GM23338 (cell line): ENCODE measurements at regions not wholly inside any gene's neighbourhood (a gene's known extent, or its start where the extent isn't known, plus 50 kb on each side); places are given as distances from the start of the nearest gene placed in this dataset.

Experiments used
- ATAC-seq: fragments of 200-7000 bp; cut with Tn5 transposase; 3 replicates; pipeline ENCODE4 v1.9.1; 2020
- DNase-seq: peaks from one replicate; pipeline ENCODE4 v3.0.0-alpha.2; 2015; ENCODE audit warnings: low spot score
- H2AFZ ChIP-seq: fragments of 200-600 bp; sonication (generic); 2 replicates; pipeline ENCODE4 v1.8.0; 2016; ENCODE audit warnings: antibody characterized with exemption, mild to moderate bottlenecking, moderate library complexity
- H3F3A ChIP-seq: fragments of 200-600 bp; sonication (generic); replicated peaks from 2 replicates; pipeline ENCODE4 v1.8.0; 2017; ENCODE audit warnings: antibody characterized with exemption, mixed run types, low read depth
- H3K27ac ChIP-seq: fragments of 200-600 bp; sonication (generic); 2 replicates; pipeline ENCODE4 v1.6.1; 2016; ENCODE audit warnings: low read depth
- H3K27me3 ChIP-seq: fragments of 200-600 bp; sonication (generic); 2 replicates; pipeline ENCODE4 v1.8.0; 2016; ENCODE audit warnings: mild to moderate bottlenecking, mixed run types, moderate library complexity; ENCODE audit not compliant: insufficient read depth
- H3K36me3 ChIP-seq: fragments of 200-600 bp; sonication (generic); 2 replicates; pipeline ENCODE4 v1.8.0; 2016; ENCODE audit warnings: mild to moderate bottlenecking; ENCODE audit not compliant: insufficient read depth
- H3K4me1 ChIP-seq: fragments of 200-600 bp; sonication (generic); 2 replicates; pipeline ENCODE4 v1.8.0; 2016; ENCODE audit warnings: mild to moderate bottlenecking, moderate library complexity; ENCODE audit not compliant: insufficient read depth
- H3K4me2 ChIP-seq: fragments of 200-600 bp; sonication (generic); 2 replicates; pipeline ENCODE4 v1.7.1; 2017; ENCODE audit warnings: mixed run types
- H3K4me3 ChIP-seq: fragments of 200-600 bp; sonication (generic); 2 replicates; pipeline ENCODE4 v1.6.1; 2016; ENCODE audit warnings: mixed run types
- H3K79me2 ChIP-seq: fragments of 200-600 bp; sonication (generic); replicated peaks from 2 replicates; pipeline ENCODE4 v1.8.0; 2017; ENCODE audit warnings: mild to moderate bottlenecking; ENCODE audit not compliant: insufficient read depth
- H3K9me2 ChIP-seq: fragments of 200-600 bp; sonication (generic); 2 replicates; pipeline ENCODE4 v1.8.0; 2017; ENCODE audit not compliant: insufficient read depth
- H4K20me1 ChIP-seq: fragments of 200-600 bp; sonication (generic); replicated peaks from 2 replicates; pipeline ENCODE4 v1.8.0; 2017; ENCODE audit warnings: mild to moderate bottlenecking; ENCODE audit not compliant: insufficient read depth
- H3K27ac Mint-ChIP-seq: 2 replicates; pipeline ENCODE4 v1.8.0; 2020; ENCODE audit warnings: inconsistent platforms, mild to moderate bottlenecking, moderate library complexity, mixed read lengths
- H3K27me3 Mint-ChIP-seq: 3 replicates; pipeline ENCODE4 v1.8.0; 2022; ENCODE audit warnings: low read depth, mild to moderate bottlenecking, moderate library complexity, mixed read lengths, inconsistent platforms; ENCODE audit not compliant: insufficient read depth, poor library complexity
- H3K36me3 Mint-ChIP-seq: 3 replicates; pipeline ENCODE4 v1.8.0; 2021; ENCODE audit warnings: low read depth, mild to moderate bottlenecking, inconsistent platforms, moderate library complexity, mixed read lengths
- H3K4me1 Mint-ChIP-seq: 3 replicates; pipeline ENCODE4 v1.8.0; 2020; ENCODE audit warnings: mild to moderate bottlenecking, inconsistent platforms, mixed read lengths
- H3K4me3 Mint-ChIP-seq: 3 replicates; pipeline ENCODE4 v1.8.0; 2021; ENCODE audit warnings: moderate library complexity, mild to moderate bottlenecking, inconsistent platforms, mixed read lengths
- H3K9me3 Mint-ChIP-seq: 3 replicates; pipeline ENCODE4 v1.8.0; 2020; ENCODE audit warnings: moderate library complexity, mild to moderate bottlenecking, inconsistent platforms, mixed read lengths
- CREB1 ChIP-seq: fragments of 250-450 bp; sonication (Bioruptor Pico); IDR thresholded peaks from 2 replicates; pipeline ENCODE4 v1.5.0; 2020; ENCODE audit warnings: low read depth, mild to moderate bottlenecking, moderate library complexity
- ETS1 ChIP-seq: IDR thresholded peaks from 2 replicates; pipeline ENCODE4 v1.6.1; 2016; ENCODE audit warnings: antibody characterized with exemption
- EZH2 ChIP-seq: fragments of 200-600 bp; sonication (generic); IDR thresholded peaks from one replicate; pipeline ENCODE4 v1.8.0; 2017; ENCODE audit warnings: antibody characterized with exemption, mild to moderate bottlenecking, low read depth; ENCODE audit not compliant: unreplicated experiment
- EZH2phosphoT487 ChIP-seq: fragments of 200-600 bp; sonication (generic); IDR thresholded peaks from one replicate; pipeline ENCODE4 v1.8.1; 2018; ENCODE audit warnings: antibody characterized with exemption; ENCODE audit not compliant: unreplicated experiment
- JUNB ChIP-seq: IDR thresholded peaks from one replicate; pipeline ENCODE4 v1.6.1; 2016; ENCODE audit warnings: antibody characterized with exemption; ENCODE audit not compliant: unreplicated experiment
- NANOG ChIP-seq: IDR thresholded peaks from 2 replicates; pipeline ENCODE4 v1.6.1; 2016; ENCODE audit warnings: antibody characterized with exemption, borderline replicate concordance
- POLR2AphosphoS5 ChIP-seq: IDR thresholded peaks from 2 replicates; pipeline ENCODE4 v1.6.1; 2016; ENCODE audit warnings: antibody characterized with exemption, low read depth
- STAT1 ChIP-seq: IDR thresholded peaks from one replicate; pipeline ENCODE4 v1.6.1; 2016; ENCODE audit warnings: antibody characterized with exemption; ENCODE audit not compliant: unreplicated experiment
- ZNF114 ChIP-seq: fragments of 250-450 bp; sonication (Bioruptor Pico); IDR thresholded peaks from 2 replicates; pipeline ENCODE4 v1.5.0; 2020; ENCODE audit warnings: mild to moderate bottlenecking, moderate library complexity
- ZNF331 ChIP-seq: fragments of 250-450 bp; sonication (Bioruptor Pico); IDR thresholded peaks from 2 replicates; pipeline ENCODE4 v1.5.0; 2020; ENCODE audit warnings: low read depth, mild to moderate bottlenecking, moderate library complexity
- TF ChIP-seq, protein P1 (sequence below): IDR thresholded peaks from one replicate; pipeline ENCODE4 v1.6.1; 2018; ENCODE audit warnings: antibody characterized with exemption; ENCODE audit not compliant: unreplicated experiment
- TF ChIP-seq, protein P2 (sequence below), 2 experiments: fragments of 200-600 bp in 1 of 2; sonication (generic) in 1 of 2; conservative IDR thresholded peaks; 2 replicates each; pipeline versions ENCODE4 v1.5.1 to v1.6.1; 2016 to 2017; ENCODE audit warnings: antibody characterized with exemption in 2 of 2, low read depth in 2 of 2, mild to moderate bottlenecking in 2 of 2, moderate library complexity in 1 of 2
- TF ChIP-seq, protein P3 (sequence below): fragments of 250-450 bp; sonication (Bioruptor Pico); IDR thresholded peaks from 2 replicates; pipeline ENCODE4 v1.5.0; 2020; ENCODE audit warnings: mild to moderate bottlenecking, moderate library complexity

DNA sequence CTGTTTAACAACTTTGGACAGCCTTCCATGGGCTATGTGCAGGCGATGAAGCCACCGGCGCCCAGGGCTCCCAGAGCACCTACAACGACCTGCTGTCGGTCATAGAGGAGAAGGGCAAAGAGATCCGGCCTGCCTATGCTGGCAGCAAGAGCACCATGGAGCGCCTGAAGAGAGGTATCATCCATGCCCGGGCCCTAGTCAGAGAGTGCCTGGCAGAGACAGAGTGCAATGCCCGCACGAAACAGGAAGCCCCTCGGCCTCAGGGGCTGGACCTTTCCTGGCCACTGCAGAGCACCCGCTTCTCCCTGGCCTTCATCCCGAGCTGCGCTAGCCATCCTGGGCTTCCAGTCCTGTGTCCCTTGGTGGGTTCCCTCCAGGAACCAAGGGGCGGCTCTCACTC is 497.0 kb upstream of the PHF14 start:
- Histone ChIP-seq H3K4me3 (no peak overlapping the region), H3K79me2 (no peaks in the 10 kb centered on the region), H3K27me3 (no peaks in the 10 kb centered on the region), H3K4me2 (no peak overlapping the region), H3K9me2 (no peaks in the 10 kb centered on the region), H3K36me3 (no peaks in the 10 kb centered on the region), H2AFZ (peak overlapping the region; percentile 32; the same call in 1 of the 2 replicates), H3K4me1 (no peaks in the 10 kb centered on the region), H4K20me1 (no peaks in the 10 kb centered on the region), H3K27ac (no peak overlapping the region), H3F3A (no peaks in the 10 kb centered on the region)
- TF ChIP-seq ETS1 (no peak), EZH2 (no peak), ZNF331 (CRISPR knock-in tag) (no peak), JUNB (no peak), POLR2AphosphoS5 (no peak), STAT1 (no peak), EZH2phosphoT487 (no peak), NANOG (no peak), CREB1 (CRISPR knock-in tag) (no peak), ZNF114 (CRISPR knock-in tag) (no peak)
- TF ChIP-seq, protein P1, sequence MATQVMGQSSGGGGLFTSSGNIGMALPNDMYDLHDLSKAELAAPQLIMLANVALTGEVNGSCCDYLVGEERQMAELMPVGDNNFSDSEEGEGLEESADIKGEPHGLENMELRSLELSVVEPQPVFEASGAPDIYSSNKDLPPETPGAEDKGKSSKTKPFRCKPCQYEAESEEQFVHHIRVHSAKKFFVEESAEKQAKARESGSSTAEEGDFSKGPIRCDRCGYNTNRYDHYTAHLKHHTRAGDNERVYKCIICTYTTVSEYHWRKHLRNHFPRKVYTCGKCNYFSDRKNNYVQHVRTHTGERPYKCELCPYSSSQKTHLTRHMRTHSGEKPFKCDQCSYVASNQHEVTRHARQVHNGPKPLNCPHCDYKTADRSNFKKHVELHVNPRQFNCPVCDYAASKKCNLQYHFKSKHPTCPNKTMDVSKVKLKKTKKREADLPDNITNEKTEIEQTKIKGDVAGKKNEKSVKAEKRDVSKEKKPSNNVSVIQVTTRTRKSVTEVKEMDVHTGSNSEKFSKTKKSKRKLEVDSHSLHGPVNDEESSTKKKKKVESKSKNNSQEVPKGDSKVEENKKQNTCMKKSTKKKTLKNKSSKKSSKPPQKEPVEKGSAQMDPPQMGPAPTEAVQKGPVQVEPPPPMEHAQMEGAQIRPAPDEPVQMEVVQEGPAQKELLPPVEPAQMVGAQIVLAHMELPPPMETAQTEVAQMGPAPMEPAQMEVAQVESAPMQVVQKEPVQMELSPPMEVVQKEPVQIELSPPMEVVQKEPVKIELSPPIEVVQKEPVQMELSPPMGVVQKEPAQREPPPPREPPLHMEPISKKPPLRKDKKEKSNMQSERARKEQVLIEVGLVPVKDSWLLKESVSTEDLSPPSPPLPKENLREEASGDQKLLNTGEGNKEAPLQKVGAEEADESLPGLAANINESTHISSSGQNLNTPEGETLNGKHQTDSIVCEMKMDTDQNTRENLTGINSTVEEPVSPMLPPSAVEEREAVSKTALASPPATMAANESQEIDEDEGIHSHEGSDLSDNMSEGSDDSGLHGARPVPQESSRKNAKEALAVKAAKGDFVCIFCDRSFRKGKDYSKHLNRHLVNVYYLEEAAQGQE: no peak
- TF ChIP-seq, protein P2, sequence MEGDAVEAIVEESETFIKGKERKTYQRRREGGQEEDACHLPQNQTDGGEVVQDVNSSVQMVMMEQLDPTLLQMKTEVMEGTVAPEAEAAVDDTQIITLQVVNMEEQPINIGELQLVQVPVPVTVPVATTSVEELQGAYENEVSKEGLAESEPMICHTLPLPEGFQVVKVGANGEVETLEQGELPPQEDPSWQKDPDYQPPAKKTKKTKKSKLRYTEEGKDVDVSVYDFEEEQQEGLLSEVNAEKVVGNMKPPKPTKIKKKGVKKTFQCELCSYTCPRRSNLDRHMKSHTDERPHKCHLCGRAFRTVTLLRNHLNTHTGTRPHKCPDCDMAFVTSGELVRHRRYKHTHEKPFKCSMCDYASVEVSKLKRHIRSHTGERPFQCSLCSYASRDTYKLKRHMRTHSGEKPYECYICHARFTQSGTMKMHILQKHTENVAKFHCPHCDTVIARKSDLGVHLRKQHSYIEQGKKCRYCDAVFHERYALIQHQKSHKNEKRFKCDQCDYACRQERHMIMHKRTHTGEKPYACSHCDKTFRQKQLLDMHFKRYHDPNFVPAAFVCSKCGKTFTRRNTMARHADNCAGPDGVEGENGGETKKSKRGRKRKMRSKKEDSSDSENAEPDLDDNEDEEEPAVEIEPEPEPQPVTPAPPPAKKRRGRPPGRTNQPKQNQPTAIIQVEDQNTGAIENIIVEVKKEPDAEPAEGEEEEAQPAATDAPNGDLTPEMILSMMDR (conservative IDR thresholded peaks at IDR 0.05; ENCODE audit: low read depth in 2 of 2): no peak
- TF ChIP-seq, protein P3, sequence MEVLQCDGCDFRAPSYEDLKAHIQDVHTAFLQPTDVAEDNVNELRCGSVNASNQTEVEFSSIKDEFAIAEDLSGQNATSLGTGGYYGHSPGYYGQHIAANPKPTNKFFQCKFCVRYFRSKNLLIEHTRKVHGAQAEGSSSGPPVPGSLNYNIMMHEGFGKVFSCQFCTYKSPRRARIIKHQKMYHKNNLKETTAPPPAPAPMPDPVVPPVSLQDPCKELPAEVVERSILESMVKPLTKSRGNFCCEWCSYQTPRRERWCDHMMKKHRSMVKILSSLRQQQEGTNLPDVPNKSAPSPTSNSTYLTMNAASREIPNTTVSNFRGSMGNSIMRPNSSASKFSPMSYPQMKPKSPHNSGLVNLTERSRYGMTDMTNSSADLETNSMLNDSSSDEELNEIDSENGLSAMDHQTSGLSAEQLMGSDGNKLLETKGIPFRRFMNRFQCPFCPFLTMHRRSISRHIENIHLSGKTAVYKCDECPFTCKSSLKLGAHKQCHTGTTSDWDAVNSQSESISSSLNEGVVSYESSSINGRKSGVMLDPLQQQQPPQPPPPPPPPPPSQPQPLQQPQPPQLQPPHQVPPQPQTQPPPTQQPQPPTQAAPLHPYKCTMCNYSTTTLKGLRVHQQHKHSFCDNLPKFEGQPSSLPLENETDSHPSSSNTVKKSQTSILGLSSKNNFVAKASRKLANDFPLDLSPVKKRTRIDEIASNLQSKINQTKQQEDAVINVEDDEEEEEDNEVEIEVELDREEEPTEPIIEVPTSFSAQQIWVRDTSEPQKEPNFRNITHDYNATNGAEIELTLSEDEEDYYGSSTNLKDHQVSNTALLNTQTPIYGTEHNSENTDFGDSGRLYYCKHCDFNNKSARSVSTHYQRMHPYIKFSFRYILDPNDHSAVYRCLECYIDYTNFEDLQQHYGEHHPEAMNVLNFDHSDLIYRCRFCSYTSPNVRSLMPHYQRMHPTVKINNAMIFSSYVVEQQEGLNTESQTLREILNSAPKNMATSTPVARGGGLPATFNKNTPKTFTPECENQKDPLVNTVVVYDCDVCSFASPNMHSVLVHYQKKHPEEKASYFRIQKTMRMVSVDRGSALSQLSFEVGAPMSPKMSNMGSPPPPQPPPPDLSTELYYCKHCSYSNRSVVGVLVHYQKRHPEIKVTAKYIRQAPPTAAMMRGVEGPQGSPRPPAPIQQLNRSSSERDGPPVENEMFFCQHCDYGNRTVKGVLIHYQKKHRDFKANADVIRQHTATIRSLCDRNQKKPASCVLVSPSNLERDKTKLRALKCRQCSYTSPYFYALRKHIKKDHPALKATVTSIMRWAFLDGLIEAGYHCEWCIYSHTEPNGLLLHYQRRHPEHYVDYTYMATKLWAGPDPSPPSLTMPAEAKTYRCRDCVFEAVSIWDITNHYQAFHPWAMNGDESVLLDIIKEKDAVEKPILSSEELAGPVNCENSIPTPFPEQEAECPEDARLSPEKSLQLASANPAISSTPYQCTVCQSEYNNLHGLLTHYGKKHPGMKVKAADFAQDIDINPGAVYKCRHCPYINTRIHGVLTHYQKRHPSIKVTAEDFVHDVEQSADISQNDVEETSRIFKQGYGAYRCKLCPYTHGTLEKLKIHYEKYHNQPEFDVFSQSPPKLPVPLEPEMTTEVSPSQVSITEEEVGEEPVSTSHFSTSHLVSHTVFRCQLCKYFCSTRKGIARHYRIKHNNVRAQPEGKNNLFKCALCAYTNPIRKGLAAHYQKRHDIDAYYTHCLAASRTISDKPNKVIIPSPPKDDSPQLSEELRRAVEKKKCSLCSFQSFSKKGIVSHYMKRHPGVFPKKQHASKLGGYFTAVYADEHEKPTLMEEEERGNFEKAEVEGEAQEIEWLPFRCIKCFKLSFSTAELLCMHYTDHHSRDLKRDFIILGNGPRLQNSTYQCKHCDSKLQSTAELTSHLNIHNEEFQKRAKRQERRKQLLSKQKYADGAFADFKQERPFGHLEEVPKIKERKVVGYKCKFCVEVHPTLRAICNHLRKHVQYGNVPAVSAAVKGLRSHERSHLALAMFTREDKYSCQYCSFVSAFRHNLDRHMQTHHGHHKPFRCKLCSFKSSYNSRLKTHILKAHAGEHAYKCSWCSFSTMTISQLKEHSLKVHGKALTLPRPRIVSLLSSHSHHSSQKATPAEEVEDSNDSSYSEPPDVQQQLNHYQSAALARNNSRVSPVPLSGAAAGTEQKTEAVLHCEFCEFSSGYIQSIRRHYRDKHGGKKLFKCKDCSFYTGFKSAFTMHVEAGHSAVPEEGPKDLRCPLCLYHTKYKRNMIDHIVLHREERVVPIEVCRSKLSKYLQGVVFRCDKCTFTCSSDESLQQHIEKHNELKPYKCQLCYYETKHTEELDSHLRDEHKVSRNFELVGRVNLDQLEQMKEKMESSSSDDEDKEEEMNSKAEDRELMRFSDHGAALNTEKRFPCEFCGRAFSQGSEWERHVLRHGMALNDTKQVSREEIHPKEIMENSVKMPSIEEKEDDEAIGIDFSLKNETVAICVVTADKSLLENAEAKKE (CRISPR knock-in tag): no peak
- Mint-ChIP-seq H3K4me1 (no peaks in the 10 kb centered on the region), H3K9me3 (no peaks in the 10 kb centered on the region), H3K36me3 (no peaks in the 10 kb centered on the region), H3K27ac (no peak overlapping the region), H3K27me3 (no peaks in the 10 kb centered on the region), H3K4me3 (no peak overlapping the region)
- DNase-seq (no peak), ATAC-seq (no peak)
